ENCODE measurements at regions not wholly inside any gene's neighbourhood (a gene's known extent, or its start where the extent isn't known, plus 50 kb on each side); places are given as distances from the start of the nearest gene placed in this dataset.

DNA sequence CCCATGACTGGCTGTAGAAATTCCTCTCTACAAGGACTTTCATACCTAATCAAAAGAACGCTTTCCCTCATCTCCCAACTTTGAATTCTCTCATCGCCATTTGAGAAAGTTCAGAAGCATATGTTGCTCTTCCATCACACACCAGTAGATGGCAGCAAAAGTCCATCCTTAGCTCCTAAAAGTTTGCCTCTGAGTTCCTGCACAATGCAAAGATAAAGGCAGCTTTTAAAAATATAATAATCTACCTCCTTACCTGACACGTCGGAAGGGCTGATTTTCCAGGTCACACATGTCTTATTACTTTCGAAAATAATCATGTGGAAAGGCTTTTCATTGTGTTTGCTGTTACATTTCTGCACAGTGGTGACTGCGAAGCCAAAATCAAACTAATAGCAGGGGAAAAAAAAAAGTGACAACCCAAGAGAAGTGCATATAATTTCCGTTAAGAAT lies 456.7 kb upstream of the SEL1L start:
- TF ChIP-seq, protein P1, sequence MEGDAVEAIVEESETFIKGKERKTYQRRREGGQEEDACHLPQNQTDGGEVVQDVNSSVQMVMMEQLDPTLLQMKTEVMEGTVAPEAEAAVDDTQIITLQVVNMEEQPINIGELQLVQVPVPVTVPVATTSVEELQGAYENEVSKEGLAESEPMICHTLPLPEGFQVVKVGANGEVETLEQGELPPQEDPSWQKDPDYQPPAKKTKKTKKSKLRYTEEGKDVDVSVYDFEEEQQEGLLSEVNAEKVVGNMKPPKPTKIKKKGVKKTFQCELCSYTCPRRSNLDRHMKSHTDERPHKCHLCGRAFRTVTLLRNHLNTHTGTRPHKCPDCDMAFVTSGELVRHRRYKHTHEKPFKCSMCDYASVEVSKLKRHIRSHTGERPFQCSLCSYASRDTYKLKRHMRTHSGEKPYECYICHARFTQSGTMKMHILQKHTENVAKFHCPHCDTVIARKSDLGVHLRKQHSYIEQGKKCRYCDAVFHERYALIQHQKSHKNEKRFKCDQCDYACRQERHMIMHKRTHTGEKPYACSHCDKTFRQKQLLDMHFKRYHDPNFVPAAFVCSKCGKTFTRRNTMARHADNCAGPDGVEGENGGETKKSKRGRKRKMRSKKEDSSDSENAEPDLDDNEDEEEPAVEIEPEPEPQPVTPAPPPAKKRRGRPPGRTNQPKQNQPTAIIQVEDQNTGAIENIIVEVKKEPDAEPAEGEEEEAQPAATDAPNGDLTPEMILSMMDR (IDR thresholded peaks at IDR 0.05; ENCODE audit: low read depth, low read length) = peak; percentile 66
- no peak for TF ChIP-seq POLR2A (IDR thresholded peaks at IDR 0.05; ENCODE audit: extremely low read depth, insufficient read length)

Data from NB4 (cell line).